ENCODE measurements at regions not wholly inside any gene's neighbourhood (a gene's known extent, or its start where the extent isn't known, plus 50 kb on each side); places are given as distances from the start of the nearest gene placed in this dataset.

DNA sequence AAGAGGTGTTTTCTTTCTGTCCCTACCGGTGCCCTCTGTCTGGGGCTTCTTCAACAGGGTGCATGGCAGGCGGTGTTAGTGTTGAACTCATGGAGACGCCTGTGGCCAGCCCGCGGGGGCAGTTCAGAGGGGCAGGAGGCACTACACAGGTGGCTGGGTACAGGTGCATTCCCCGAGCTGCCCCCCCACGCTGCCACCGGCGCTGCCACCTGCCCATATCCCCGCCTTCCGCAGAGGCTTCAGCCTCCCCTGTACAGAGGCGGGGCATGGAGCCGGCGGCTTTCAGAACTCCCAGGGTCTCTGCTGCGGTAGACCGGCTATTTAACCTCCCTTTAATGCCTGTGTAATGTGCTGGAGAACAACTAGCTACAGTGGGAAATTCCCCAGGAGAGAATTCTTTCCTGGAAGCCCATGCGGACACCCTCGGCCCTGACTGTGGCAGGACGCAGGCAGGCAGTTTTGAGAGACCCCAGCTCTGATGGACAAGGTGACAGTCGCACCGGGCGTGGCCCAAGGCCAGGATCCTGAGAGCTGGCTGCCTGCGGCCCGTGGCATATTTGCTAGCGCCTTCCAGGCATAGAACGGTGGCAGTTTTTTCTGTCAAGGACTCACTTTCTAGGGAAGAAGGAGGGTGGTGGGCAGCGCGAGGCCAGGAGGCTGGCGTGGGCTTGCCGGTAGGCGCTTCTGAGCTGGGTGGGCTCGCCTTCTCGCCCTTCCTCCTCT, 53.7 kb upstream of the ZNF32 start:
- DNase-seq: no peak

DNA sequence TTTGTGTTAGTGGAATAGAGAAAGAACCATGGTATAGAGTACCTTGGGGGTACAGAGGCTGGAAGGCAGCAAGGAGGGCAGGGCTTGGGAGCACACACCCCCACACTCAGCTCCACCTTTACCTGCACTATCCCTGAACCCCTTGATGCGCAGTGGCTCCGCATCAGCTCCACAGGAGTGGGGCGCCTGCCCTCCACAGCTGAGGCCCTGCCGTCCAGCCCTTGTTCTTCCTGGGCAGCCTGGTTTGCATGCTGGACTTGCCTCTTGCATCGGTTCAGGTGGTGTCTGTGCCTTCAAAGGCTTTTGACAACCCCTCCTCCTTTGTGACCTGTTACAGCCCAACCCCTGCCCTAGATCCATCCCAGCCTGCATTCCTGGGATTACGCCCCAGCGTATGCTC, 52.6 kb upstream of the ZNF32 start:
- DNase-seq: no peak

DNA sequence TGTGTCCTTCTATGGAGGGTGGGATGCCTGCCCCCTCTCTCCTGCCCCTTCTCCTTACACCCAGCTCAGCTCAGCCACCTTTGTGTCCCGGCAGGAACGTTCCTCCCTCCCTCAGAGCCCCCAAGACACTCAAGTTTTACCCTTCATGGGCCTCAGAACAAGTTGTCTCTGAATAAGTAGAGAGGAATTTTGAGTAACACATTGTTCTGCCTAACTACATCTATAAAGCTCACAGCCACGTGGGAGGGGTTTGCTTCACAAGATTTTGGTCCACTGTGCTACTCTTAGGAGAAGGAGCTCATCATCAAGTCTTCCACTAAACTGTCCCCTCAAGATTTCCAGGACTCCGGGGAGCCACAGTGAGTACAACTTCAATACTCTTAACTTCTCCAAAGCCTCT, 51.6 kb upstream of the ZNF32 start:
- DNase-seq: no peak

- no peak for DNase-seq
These were observed 50.8 kb upstream of the ZNF32 start for GRCh38 chr10:43699516-43699915.

All from Kasumi-1 (cell line).